ENCODE measurements at regions not wholly inside any gene's neighbourhood (a gene's known extent, or its start where the extent isn't known, plus 50 kb on each side); places are given as distances from the start of the nearest gene placed in this dataset.
"Not testable (repeated sequence)": the region's sequence is repeated elsewhere in the genome, so short reads cannot be mapped to it uniquely, and the experiment has no call there.

DNA sequence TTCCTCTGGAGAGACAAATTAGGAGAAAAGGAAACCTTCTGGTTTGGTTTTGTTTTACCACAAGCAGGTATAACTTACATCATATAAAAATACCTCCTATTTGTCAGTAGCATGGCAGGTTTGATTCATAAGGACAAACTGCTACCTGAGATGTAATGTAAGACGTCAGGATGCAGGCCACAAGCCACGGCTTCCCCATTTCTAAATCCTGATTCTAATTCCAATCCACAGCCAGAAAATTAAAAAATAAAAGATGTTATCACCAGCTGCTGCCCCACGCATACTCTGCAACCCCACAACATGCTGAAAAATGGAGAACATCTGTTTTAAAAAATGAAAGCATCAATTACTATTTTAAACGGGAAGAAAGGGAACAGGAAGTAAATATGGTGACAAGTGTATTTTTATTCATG is 197.6 kb downstream of the BCL11A start:
- no peak for DNase-seq

DNA sequence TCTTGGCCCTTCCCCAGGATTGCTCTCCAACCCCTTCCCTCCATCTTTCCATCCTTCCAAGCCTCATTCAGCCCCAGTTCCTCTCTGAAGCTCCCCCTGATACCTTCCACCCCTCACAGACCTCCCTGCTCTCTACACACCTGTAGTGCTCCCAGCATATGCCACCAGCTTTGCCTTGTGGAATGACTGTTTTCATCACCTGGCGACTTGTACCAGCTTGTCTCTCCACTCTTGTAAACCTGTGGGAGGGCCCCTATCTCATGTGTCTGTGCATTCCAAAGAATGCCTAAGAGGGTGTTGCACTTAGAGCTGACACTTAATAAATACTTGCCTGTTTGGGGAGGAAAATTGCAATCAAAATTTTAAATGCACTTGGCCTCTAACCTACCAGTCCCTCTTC is 198.7 kb downstream of the BCL11A start:
- no peak for DNase-seq

GRCh38 chr2:60353863-60354262 is 199.6 kb downstream of the BCL11A start:
- no peak for DNase-seq

GRCh38 chr2:60353406-60353800 is 200.1 kb downstream of the BCL11A start:
- DNase-seq = no peak

- no peak for DNase-seq
These were observed 200.7 kb downstream of the BCL11A start for GRCh38 chr2:60352491-60353405.

DNA sequence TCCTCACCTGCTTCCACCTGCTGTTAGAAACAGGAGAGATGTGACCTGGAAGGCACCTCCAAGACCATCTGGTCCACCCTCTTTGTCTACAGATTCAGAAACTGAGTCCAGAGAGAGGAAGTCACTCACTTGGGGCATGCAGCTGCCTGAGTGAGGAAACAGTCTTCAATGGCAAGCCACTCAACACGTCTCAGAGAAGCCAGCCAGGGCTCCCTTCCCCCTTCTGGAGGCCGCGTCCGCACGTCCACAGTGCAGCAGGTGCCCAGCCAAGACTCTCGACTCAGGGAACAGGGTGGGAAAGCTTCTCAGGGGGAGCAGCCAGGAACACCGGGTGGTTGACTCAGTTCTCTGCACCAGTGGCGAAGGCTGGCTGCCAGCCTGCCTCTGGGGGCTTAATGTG is 201.7 kb downstream of the BCL11A start:
- no peak for DNase-seq

DNA sequence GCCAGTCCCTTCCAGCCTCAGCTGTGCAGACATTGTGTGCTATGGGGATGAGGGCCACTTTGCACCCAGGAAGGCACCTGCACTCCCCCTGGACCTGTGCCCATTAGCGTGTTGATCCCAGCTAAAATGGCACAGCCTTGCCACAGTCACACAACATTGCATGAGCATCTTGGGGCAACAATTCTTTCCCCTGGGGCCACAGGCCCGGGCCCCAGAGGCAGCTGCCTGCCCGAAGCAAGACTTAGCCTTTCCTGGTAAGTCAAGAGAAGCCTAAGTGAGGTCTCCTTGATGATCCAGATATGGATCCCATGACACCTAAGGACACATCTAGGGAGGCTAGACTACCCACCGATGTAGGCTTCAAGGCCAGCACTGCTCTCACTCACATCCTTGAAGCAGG is 202.1 kb downstream of the BCL11A start:
- DNase-seq = no peak

DNA sequence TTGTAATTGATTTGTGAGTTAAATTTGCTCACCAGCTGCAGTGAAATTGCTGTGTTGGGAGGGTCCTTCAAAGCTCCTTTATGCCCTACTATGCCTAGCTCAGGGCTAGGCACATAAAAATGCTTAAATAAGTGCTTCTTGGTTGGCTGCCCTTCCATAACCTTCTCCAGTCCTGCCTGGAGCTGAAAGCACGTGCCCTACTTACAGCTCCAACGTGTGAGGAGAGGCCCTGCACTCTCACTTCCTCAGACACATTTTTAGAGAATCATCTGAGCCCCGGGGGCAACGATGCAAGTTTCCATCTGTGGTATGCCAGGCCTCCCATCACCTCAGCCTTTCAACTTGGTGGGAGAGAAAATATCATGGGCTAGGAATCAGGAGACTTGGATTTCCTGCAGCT is 202.7 kb downstream of the BCL11A start:
- no peak for DNase-seq

DNA sequence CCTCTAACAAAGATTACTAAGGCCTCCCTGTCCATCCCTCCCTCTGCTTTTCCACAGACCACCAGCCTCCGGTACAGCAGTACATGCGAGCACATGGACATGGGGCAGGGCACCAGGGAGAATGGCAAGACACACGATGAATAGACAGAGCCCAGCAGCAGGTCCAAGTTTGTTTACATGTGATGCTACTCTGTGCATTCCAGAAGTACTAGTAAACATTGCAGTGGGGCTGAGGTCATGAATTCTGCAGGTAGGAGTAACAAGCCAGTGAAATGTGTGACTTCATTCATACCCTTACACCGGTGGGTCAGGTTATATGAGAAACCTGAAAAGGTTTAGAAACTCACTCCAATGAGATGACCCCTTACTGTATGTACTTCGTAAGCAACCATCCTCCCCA is 205.7 kb downstream of the BCL11A start:
- DNase-seq = no peak

DNA sequence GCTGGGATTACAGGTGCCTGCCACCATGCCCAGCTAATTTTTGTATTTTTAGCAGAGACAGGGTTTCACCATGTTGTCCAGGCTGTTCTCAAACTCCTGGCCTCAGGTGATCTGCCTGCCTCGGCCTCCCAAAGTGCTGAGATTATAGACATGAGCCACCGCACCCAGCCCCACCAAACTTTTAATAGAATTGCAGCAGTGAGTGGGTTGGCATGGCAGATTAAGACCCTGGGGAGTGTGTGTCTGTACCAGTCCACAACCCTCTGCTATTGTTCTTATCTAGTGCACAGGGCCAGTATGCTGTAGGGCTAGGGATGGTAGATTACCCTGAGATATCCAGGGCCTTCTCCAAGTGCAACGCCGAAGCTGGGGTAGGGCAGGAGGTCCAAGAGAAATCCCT is 211.0 kb downstream of the BCL11A start:
- DNase-seq = not testable (repeated sequence)

- DNase-seq = no peak
These were observed 212.3 kb downstream of the BCL11A start for GRCh38 chr2:60341151-60341550.

GRCh38 chr2:60339286-60339685 is 214.2 kb downstream of the BCL11A start:
- no peak for DNase-seq

DNA sequence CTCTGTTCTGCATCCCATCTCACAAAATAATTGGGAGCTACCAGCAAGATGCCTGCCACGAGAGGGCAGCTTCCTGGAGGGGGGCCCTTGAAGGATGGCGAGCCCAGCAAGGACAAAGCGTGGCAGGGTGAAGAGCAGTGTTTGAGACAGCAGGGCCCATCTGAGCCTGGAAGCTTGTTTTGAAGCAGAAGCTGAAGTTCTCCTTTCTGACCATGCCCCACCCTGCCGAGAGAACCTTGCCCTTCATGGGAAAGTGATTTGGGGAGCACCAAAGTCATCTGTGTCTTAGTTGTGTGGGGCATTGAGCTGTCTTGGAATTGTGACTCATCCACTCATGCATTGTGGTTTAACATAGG is 216.3 kb downstream of the BCL11A start:
- no peak for DNase-seq

DNA sequence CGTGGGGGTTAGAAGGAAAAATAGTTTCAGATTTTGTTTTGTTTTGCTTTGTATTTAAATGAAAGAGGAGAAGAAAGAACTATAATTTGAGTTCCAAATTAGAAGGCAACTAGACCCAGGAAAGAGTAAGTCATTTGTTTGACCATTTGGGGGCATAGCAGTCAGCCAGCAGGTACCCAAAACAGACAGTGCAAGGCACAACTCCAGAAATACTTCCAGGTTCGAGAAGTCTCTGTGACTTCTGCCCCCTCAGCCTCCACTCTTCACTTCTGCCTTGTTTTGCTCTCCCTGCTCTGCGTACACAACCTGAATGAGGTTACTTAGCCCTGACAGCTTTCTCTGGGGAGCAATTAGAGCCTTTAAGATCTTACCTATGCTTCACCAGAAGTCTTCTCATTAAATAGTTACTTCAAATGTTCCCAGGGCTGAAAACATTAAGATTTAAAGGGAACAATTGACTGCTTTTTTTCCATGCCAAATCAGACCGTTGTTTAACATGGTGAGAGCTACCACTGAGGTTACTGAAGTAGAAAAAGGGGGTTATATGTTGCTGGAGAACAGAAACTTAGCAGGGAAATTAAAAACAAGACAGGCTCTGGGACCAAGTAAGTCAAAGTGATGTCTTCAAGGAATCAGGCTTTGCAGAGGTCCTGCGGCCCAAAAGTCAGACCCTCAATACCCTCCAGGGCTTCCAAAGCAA is 216.9 kb downstream of the BCL11A start:
- no peak for DNase-seq

GRCh38 chr2:60335533-60336237 is 217.8 kb downstream of the BCL11A start:
- DNase-seq = no peak

DNA sequence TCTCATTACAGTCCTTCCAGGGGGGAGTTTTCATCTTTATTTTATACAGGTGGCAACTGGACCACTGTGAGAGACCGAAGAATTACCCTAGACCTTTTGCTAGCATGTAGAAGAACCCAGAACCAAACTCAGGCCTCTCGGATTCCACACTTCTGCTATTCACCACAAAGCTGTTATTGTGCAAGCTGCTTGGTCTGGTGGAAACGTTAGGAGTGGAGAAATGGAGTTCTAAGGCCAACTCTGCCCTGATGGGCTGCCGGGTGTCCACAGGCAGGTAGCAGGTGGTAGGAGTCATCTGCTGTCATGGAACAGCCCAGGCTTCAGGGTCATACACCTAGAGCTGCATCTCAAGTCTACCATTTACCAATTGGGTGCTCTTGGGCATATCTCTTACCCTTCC is 218.8 kb downstream of the BCL11A start:
- no peak for DNase-seq

DNA sequence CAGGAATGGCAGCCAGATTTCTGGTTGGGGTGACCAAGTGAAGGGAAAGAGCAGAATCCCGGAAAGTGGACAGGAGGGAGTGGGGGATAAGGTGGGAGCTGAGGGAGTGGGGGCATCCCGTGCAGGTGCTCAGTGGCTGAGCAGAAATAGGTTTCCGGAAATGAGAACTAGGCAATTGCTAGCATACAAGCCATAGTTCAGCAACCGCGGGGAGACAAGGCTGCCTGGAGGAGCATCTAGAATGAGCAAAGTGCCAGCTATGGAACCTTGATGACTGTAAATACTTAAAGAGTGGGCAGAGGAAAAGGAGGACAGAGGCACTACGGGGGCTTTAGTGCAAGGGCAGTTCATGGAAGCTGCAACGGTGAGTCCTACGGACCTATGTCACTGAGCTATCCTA is 220.2 kb downstream of the BCL11A start:
- no peak for DNase-seq

- DNase-seq = no peak
These were observed 222.2 kb downstream of the BCL11A start for GRCh38 chr2:60331115-60331809.

- no peak for DNase-seq
These were observed 224.2 kb downstream of the BCL11A start for GRCh38 chr2:60329225-60329624.

DNA sequence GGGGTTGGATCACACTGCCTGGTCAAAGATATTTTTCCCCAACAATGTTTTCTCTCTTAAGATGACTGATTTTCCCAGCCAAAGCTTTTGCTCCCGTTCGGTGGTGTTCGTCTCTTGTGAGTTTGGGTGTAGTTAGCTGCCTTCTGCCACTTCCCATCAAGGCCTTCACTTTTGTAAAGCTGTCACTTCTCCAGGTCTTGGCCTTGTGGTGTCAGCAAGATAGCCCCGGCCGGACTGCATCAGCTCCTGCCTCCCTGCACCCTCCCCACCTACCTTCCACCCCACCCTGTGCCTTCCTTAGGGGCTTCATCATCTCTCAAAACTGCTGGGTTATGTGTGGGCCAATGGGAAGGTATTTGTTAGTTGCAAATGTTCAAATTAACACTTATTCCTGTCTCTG is 228.9 kb downstream of the BCL11A start:
- DNase-seq = no peak

- no peak for DNase-seq
These were observed 231.6 kb downstream of the BCL11A start for GRCh38 chr2:60321816-60322215.

DNA sequence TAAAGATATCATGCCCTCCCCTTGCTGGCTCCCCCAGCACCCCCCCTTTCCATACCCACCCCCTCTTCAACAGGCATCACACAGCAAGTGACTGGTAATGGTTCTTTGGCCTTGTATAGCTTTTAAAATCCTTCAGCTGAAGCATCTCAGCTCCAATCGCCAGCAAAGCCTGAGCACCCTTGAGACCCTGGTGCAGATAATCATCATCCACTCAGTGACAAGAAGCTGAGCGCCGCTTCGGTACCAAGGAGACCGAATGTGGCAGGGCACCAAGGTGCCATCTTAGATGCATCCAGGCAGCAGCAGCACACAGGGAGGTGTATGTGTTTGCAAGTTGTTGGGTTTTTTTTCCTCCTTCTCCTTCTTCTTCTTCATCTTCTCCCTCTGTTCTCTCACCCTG is 232.7 kb downstream of the BCL11A start:
- DNase-seq = no peak

DNA sequence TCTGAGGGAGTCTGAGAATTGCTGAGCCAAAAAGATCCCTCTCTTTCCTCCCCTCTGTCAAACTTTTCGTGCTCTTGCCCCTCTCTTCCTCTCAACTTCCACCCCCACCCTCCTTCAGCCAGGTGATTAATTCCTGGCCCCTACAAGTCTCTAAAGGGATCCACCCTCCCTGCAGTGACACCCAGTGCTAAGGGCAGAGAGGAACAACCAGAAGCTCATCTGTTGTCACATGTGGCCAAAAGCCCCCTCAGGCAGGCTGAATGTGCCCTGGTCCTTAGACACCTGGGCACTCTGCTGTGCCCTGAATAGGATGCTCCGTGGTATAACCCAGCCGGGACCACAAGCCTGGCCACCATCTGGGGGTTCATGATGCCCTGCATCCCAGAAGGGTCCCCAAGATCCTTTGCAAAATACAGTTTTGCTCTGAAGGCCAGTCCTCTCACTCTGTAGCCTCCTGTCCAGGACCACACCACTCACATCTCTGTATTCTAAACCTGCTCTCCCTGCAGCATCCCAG is 234.4 kb downstream of the BCL11A start:
- DNase-seq = no peak

Data from activated gamma-delta T cell treated with Interleukin-2 at 50 U/mL for 16 hours (primary cell).